Upper lobe of left lung (tissue), 4 donors: ENCODE measurements at regions not wholly inside any gene's neighbourhood (a gene's known extent, or its start where the extent isn't known, plus 50 kb on each side); places are given as distances from the start of the nearest gene placed in this dataset.

Source experiments
- CTCF ChIP-seq, 6 experiments: fragments of 450-650 bp in 4 of 6; fragments of 200-600 bp in 2 of 6; sonication (generic) in 2 of 6; IDR thresholded peaks; one replicate each; pipeline ENCODE4 v1.5.1; 2016 to 2019; ENCODE audit warnings: antibody characterized with exemption in 6 of 6
- POLR2A ChIP-seq, 4 donors: fragments of 450-650 bp; IDR thresholded peaks; one replicate each; pipeline ENCODE4 v1.5.1; 2016 to 2017; ENCODE audit warnings: antibody characterized with exemption in 4 of 4, mild to moderate bottlenecking in 2 of 4
- POLR2AphosphoS5 ChIP-seq, 2 donors: sonication (generic); formaldehyde crosslinking; IDR thresholded peaks; one replicate each; pipeline ENCODE4 v1.5.1; 2017; ENCODE audit warnings: antibody characterized with exemption in 2 of 2

GRCh38 chr4:130922955-130923354, 1827.0 kb downstream of the C4orf33 start:
- TF ChIP-seq POLR2AphosphoS5 (IDR thresholded peaks at IDR 0.05), result no peak
- no peak for TF ChIP-seq CTCF (IDR thresholded peaks at IDR 0.05)
- TF ChIP-seq POLR2A (IDR thresholded peaks at IDR 0.05), result no peak
